ENCODE measurements at regions not wholly inside any gene's neighbourhood (a gene's known extent, or its start where the extent isn't known, plus 50 kb on each side); places are given as distances from the start of the nearest gene placed in this dataset.
"Not testable (repeated sequence)": the region's sequence is repeated elsewhere in the genome, so short reads cannot be mapped to it uniquely, and the experiment has no call there.

DNA sequence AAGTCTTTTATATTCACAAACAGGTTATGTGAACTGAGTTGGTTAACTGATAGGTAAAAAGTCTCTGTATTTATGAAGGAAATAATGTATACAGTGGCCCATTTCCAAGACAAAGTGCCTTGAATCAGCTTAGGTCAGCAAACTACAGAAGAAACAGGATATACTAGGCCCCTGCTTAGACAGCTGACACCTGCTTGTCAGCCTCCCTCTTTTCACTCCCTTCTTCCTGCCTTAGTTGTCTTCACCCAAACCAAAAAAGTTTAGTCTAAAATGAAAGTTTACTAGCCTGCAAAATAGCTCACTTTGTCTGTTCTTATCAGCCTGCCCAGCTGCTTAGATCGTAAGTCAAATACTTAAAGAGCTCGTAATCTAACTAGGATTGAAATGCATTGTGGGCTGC is 644.6 kb downstream of the ANKRD7 start:
- not testable (repeated sequence) for H3K36me3 ChIP-seq; H3K27me3 ChIP-seq; DNase-seq; H3K27ac ChIP-seq; H3K4me3 ChIP-seq; H3K9me3 ChIP-seq (replicated peaks); H3K4me1 ChIP-seq

DNA sequence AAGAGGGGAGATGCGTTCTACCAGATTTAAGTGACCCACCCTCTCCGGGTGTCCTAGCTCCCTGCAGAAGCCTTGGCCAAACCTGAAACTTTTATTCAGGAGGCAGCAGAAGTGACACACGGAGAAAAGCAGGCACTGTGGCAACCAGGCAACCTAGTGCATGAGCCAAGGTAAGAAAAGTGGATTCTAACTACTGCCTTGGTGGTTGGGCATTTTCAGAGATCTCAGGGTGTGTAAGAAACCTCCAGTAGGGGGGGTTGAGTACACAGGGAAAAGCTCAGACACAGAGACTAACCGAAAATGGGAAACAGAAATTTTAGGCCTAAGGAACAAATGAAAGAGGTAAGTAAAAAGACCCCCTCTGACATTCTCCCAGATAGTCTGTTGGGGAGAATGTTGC is 645.7 kb downstream of the ANKRD7 start:
- H3K36me3 ChIP-seq: no peaks in the 10 kb centered on the region
- DNase-seq: peak in 1 of 2 experiments; percentile 33
- no peak overlapping the region for H3K4me3 ChIP-seq
- no peak overlapping the region for H3K27ac ChIP-seq
- no peaks in the 10 kb centered on the region for H3K9me3 ChIP-seq (replicated peaks)
- H3K4me1 ChIP-seq: no peaks in the 10 kb centered on the region
- H3K27me3 ChIP-seq: no peaks in the 10 kb centered on the region

DNA sequence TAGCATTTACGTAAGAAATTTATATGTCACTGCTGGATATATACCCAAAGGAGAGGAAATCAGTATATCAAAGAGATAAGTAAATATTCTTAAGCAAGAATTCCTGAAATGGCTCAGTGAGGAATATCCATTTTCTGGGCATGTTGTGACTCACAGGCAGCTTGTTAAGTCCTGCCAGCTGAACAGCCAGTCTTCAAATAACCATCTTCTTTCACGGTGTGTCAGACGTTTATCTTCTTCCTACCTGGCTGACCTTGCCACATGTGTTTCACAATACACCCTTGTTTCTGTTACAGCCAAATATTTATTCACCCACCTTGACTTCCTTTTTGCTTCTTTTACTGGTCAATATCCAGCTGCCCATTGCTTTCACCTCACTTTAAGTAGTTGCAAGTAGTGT is 648.1 kb downstream of the ANKRD7 start:
- no peak overlapping the region for H3K4me3 ChIP-seq
- no peak for DNase-seq
- no peaks in the 10 kb centered on the region; the same call in 1 of the 2 replicates for H3K27me3 ChIP-seq
- H3K27ac ChIP-seq: no peak overlapping the region
- no peaks in the 10 kb centered on the region for H3K4me1 ChIP-seq
- H3K9me3 ChIP-seq (replicated peaks): no peaks in the 10 kb centered on the region
- no peaks in the 10 kb centered on the region for H3K36me3 ChIP-seq

DNA sequence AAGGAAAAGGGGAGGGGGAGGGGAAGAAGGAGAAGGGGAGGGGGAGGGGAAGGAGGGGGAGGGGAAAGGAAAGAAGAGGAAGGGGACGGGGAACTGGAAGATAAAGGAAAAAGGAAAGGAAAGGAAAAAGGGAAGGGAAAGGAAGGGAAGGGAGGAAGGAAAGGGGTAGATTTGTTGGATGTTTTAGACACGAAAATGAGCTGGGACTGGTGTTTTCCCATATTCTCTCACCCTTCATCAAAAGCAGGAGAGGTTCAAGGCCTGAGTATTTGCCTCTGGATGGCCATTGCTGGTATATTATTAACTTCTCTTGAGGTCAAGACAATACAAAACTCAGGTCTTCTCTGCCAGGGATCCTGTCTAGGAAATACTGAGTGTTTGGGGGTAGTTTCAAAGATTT is 652.7 kb downstream of the ANKRD7 start:
- no peak overlapping the region for H3K4me3 ChIP-seq
- H3K9me3 ChIP-seq (replicated peaks): no peaks in the 10 kb centered on the region
- H3K27me3 ChIP-seq: no peaks in the 10 kb centered on the region; the same call in 1 of the 2 replicates
- H3K27ac ChIP-seq: no peak overlapping the region
- H3K4me1 ChIP-seq: no peaks in the 10 kb centered on the region
- no peak for DNase-seq
- no peaks in the 10 kb centered on the region for H3K36me3 ChIP-seq

DNA sequence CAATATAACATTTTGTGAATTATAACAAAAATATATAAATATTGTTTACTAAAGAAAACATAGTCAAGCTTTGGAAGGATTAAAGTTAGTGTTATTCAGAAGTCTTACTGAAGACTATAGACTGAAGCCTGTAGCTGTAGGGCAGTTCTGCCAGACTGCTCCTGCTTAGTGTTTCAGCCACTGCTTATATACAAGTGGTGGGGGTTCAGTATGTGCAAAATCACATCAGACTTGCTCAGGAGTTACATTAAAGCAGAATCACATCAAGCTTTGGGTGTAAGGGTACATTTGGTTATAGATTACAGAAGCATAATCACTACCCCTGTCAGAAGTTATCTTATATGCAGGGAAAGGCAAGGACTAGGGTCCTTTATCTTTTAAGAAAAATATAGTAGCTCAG is 653.8 kb downstream of the ANKRD7 start:
- H3K36me3 ChIP-seq: no peaks in the 10 kb centered on the region
- H3K4me3 ChIP-seq: no peak overlapping the region
- no peaks in the 10 kb centered on the region for H3K4me1 ChIP-seq
- DNase-seq: no peak
- no peaks in the 10 kb centered on the region; the same call in 1 of the 2 replicates for H3K27me3 ChIP-seq
- no peak overlapping the region for H3K27ac ChIP-seq
- no peaks in the 10 kb centered on the region for H3K9me3 ChIP-seq (replicated peaks)

DNA sequence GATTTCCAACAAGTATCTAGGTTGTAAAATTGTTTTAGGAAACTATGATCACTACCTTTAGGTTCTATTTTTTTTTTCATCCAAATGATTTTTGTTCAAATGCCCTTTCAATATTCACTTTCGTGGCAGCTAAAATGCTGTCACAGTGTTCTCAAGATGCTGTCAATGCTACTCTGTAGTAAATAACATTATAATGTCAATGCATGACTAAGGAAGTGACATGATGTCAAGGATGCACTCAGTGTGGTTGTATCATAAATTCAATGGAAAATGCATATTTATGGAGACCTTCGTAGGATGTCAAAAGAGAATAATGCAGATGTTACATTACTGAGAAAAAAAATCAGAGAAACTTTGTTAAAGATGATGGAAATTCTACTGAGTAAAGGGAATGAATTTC is 673.8 kb downstream of the ANKRD7 start:
- no peaks in the 10 kb centered on the region for H3K27me3 ChIP-seq
- H3K27ac ChIP-seq: no peak overlapping the region
- H3K4me3 ChIP-seq: no peak overlapping the region
- no peak for DNase-seq
- H3K4me1 ChIP-seq: no peaks in the 10 kb centered on the region
- H3K36me3 ChIP-seq: no peaks in the 10 kb centered on the region
- no peaks in the 10 kb centered on the region for H3K9me3 ChIP-seq (replicated peaks)

DNA sequence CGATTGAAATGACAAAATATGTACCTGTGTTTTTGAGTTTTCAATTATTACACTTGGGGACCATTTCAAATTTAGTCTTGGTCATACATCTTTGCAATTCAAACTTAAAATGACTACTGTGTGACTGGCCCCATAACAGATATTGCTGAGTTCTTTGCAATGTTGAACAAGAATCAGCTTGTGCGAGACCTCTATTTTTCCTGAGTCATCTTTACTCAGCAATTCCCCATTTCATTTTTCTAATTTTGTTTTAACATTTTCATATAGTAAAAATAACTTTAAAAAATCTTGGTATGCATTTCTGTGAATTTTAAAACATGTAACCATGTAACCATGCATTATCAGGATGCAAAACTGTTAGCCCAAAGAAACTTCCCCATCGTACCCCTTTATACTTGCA is 678.1 kb downstream of the ANKRD7 start:
- no peaks in the 10 kb centered on the region for H3K36me3 ChIP-seq
- H3K4me3 ChIP-seq: no peak overlapping the region
- no peaks in the 10 kb centered on the region for H3K4me1 ChIP-seq
- H3K27me3 ChIP-seq: no peaks in the 10 kb centered on the region
- DNase-seq: no peak
- no peaks in the 10 kb centered on the region for H3K9me3 ChIP-seq (replicated peaks)
- H3K27ac ChIP-seq: no peak overlapping the region

DNA sequence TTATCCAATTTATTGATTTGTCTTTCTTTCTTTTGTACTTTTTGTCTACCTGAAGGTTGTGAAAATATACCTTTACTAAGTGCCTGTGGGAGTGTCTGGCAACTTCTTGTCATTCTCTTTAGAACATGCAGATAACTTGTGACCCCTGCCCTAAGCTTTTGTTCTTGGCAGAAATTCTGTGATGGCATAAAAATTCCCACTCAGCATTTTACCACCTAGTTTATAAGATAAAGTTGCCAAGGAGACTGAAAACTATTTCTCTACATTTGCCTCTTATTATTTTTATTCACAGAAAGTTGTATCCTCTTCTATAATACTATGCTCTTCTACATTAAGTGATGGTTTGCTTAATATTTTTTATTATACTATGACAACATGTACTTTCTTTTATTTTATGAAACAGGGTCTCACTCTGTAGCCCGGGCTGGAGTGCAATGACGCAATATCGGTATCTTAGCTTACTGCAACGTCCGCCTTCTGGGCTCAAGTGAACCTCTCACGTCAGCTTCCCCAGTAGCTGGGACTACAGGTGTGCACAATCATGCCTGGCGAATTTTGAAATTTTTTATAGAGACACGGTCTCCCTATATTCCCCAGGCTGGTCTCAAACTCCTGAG is 683.5 kb downstream of the ANKRD7 start:
- no peak overlapping the region for H3K27ac ChIP-seq
- H3K27me3 ChIP-seq: no peaks in the 10 kb centered on the region
- H3K4me3 ChIP-seq: no peak overlapping the region
- H3K9me3 ChIP-seq (replicated peaks): no peaks in the 10 kb centered on the region
- no peaks in the 10 kb centered on the region for H3K36me3 ChIP-seq
- no peak for DNase-seq
- no peaks in the 10 kb centered on the region for H3K4me1 ChIP-seq

DNA sequence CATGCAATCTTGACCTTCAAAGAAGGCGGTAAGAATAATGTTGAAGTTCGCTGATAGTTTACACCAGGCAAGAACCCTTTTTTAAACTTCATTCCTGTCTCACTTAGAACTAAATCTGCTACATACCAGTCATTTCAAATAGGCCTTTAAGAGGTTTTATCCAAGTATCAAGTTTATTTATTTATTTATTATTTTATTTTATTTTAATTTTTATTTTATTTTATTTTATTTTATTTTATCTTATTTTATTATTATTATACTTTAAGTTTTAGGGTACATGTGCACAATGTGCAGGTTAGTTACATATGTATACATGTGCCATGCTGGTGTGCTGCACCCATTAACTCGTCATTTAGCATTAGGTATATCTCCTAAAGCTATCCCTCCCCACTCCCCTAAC is 691.6 kb downstream of the ANKRD7 start:
- H3K27ac ChIP-seq; DNase-seq; H3K4me1 ChIP-seq; H3K27me3 ChIP-seq; H3K9me3 ChIP-seq (replicated peaks); H3K4me3 ChIP-seq; H3K36me3 ChIP-seq: not testable (repeated sequence)

DNA sequence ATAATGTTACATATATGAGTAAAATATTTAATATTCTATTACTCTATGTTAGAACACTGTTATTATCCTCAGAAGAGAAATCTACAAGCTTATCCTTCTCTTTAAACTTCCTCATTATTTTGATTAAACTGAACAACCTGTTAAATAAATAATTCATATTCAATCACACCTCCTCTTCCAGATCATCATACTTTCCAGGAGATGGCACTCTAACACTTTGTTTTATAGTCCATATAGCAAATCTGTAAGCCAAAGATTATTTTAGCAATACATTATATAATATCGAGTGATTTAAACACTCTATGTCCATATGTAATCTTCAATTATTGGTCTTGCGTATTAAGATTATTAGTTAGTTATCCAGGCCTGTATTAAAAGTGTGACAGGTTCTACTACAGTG is 694.1 kb downstream of the ANKRD7 start:
- DNase-seq: peak in 1 of 2 experiments; percentile 36
- no peaks in the 10 kb centered on the region for H3K27me3 ChIP-seq
- H3K27ac ChIP-seq: no peak overlapping the region
- no peaks in the 10 kb centered on the region for H3K4me1 ChIP-seq
- H3K36me3 ChIP-seq: no peaks in the 10 kb centered on the region
- H3K4me3 ChIP-seq: no peak overlapping the region
- no peaks in the 10 kb centered on the region for H3K9me3 ChIP-seq (replicated peaks)

DNA sequence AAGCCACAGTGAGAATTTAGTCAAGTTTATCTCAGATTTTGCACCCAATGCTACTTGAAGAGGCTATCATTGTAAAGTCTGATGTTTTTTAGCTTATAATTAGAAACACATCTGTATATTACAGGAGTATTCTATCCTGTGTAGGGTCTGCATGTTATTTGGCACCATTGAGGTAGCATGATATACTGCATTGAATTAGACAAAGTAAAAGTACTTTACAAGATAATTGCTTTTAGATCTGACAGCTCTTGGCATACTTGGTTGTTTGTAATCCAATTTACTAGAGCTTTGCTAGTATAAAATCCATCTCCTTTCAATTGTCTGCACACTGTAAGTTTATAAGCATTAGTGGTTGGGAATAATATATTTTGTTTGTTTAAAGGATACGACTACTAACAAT is 714.3 kb downstream of the ANKRD7 start:
- H3K4me1 ChIP-seq: no peaks in the 10 kb centered on the region
- H3K27me3 ChIP-seq: no peaks in the 10 kb centered on the region
- no peak for DNase-seq
- H3K9me3 ChIP-seq (replicated peaks): no peaks in the 10 kb centered on the region
- no peaks in the 10 kb centered on the region for H3K36me3 ChIP-seq
- H3K27ac ChIP-seq: no peak overlapping the region
- H3K4me3 ChIP-seq: no peak overlapping the region

DNA sequence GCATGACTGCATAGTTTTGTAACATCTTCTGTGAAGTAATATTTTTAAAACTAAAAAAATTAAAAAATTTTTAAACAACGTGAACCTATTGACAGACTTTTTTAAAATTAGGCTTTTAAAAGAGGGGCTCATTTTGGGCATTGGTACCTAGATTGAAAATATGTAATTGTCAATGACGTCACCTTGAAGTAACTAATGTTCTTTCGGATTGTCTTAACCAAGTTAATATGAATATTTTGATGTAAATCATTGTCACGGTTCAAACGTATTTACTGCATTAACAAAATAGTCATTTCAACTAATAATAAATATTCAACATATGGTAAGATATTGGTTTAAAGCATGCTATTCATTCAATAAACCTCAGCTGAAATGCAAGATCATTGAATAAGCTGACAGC is 719.8 kb downstream of the ANKRD7 start:
- no peaks in the 10 kb centered on the region for H3K9me3 ChIP-seq (replicated peaks)

DNA sequence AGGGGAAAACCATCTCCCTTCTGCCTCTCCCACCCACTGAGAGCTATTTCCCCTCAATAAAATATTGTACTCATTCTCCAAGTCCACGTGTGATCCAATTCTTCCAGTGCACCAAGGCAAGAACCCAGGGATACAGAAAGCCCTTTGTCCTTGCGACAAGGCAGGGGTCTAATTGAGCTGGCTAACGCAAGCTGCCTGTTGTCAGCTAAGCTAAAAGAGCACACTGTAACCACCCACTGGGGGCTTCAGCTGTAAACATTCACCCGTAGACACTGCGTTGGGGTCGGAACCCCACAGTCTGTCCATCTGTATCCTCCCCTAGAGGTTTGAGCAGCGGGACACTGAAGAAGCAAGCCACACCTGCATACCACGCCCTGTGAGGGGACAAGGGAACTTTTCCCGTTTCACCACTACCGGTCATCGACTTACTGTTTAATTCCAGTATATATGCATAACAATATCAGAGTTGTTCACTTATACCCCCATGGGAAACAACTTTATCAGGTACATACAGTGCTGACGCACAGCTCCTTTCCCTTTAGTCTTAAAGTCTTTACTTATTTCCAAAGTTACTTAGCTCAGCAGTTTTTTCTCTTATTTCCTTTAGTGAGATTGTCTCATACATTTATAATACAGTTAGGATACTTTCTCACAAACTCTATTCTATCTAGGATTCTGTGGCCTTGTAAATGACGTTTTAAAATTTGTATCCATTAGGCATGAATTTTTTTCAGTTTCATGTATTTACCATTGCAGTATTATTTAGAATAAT is 721.6 kb downstream of the ANKRD7 start:
- no peak for DNase-seq
- H3K4me3 ChIP-seq: no peak overlapping the region
- no peaks in the 10 kb centered on the region for H3K4me1 ChIP-seq
- no peak overlapping the region for H3K27ac ChIP-seq
- no peaks in the 10 kb centered on the region for H3K27me3 ChIP-seq
- H3K9me3 ChIP-seq (replicated peaks): no peaks in the 10 kb centered on the region
- H3K36me3 ChIP-seq: no peaks in the 10 kb centered on the region

More for the DNA sequence above, 719.8 kb downstream of the ANKRD7 start:
- Histone ChIP-seq H3K36me3 (no peaks in the 10 kb centered on the region), H3K4me1 (no peaks in the 10 kb centered on the region), H3K27ac (no peak overlapping the region), H3K27me3 (no peaks in the 10 kb centered on the region), H3K4me3 (no peak overlapping the region)
- DNase-seq: no peak

DNA sequence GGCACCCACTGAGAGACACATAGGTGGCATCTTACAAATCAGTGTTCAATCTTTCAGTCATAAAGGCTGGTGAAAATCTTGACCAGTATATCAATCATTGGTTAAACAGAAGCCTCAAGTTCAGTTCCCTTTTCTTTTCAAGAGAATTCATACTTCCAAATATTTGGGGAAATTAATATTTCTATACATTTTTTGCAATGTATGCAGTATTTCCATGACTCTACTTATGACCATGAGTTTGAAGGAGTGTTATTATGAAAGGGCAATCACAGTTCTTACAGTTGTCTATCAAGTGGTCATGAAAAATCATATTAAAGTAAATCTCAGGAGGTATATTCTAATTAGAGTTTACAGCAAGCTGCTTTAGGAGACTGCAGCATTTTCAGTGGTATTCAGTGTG is 724.0 kb downstream of the ANKRD7 start:
- DNase-seq: no peak
- Histone ChIP-seq H3K36me3 (no peaks in the 10 kb centered on the region), H3K27ac (no peak overlapping the region), H3K4me3 (no peak overlapping the region), H3K9me3 (replicated peaks) (no peaks in the 10 kb centered on the region), H3K4me1 (no peaks in the 10 kb centered on the region), H3K27me3 (no peaks in the 10 kb centered on the region)

DNA sequence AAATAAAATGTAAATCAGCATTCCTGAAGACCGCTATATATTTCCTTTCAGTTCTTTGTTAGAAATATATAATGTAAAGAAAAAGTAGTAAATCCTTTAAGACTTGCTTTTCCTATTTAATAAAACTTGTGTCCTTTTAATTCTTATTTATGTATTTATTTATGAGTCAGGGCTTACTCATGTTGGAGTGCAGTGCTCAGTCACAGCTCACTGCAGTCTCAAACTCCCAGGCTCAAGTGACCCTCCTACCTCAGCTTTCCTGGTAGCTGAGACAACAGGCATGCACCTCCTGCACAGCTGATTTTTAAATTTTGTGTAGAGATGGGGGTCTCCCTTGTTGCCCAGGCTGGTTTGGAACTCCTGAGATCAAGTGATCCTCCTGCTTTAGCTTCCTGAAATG is 724.5 kb downstream of the ANKRD7 start:
- no peak for DNase-seq
- no peaks in the 10 kb centered on the region for H3K4me1 ChIP-seq
- no peaks in the 10 kb centered on the region for H3K36me3 ChIP-seq
- no peaks in the 10 kb centered on the region for H3K27me3 ChIP-seq
- no peaks in the 10 kb centered on the region for H3K9me3 ChIP-seq (replicated peaks)
- no peak overlapping the region for H3K27ac ChIP-seq
- H3K4me3 ChIP-seq: no peak overlapping the region

DNA sequence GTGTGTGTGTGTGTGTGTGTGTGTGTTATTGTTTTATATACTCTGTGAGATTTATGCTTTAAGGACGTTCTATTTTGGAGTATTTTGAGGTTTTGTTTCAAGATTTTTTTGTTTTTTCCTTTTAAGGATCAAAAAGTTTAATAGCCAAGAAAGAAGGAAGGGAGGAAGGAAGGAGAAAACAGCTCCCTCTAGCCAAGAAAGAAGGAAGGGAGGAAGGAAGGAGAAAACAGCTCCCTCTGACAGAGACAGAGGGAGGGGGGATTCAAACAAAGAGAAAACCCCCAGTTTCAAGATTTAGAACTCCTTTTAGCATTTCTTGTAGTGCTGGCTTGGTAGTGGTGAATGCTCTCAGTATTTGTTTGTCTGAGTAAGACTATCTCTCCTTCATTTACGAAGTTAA is 731.8 kb downstream of the ANKRD7 start:
- not testable (repeated sequence) for H3K27me3 ChIP-seq; H3K36me3 ChIP-seq; H3K4me1 ChIP-seq; H3K27ac ChIP-seq; H3K9me3 ChIP-seq (replicated peaks); H3K4me3 ChIP-seq; DNase-seq
